H1 (cell line): ENCODE measurements at regions not wholly inside any gene's neighbourhood (a gene's known extent, or its start where the extent isn't known, plus 50 kb on each side); places are given as distances from the start of the nearest gene placed in this dataset.

ENCODE experiments used
- ASH2L ChIP-seq: fragments of 200-600, 300-600 bp; sonication (generic); IDR thresholded peaks from one replicate; pipeline ENCODE4 v1.7.1; 2017; ENCODE audit warnings: low read length
- SIX5 ChIP-seq: IDR thresholded peaks from 2 replicates; pipeline ENCODE4 v1.6.1; 2011; ENCODE audit warnings: mild to moderate bottlenecking, low read depth, low read length

DNA sequence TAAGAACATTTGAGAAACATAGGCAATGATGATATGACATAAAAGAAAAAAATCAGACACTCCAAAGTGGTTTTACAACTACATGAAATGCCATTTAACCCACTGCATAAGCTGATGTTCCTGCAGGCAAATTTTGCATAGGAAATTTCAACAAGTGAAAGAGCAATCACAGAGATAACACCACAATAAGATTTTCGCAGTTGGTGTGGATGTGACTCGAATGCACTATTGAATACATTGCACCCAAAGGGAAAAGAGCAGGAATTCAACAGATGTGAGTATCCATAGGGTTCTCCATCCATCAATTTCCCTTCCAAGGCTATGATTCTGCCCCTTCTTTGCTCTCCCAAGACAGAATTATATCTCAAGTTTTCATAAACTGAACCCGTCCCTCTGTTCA, 456.1 kb downstream of the RAP2B start (continued):
- no peak for TF ChIP-seq ASH2L
- no peak for TF ChIP-seq SIX5
